HG03095 (cell line): ENCODE measurements at regions not wholly inside any gene's neighbourhood (a gene's known extent, or its start where the extent isn't known, plus 50 kb on each side); places are given as distances from the start of the nearest gene placed in this dataset.
A peak's percentile ranks its signal among the peaks of the same experiment; 100 is the strongest.
"Not testable (repeated sequence)": the region's sequence is repeated elsewhere in the genome, so short reads cannot be mapped to it uniquely, and the experiment has no call there.

Experiments
- ATAC-seq: cut with Tn5 transposase; IDR thresholded peaks from one replicate; pipeline ENCODE4 v1.9.1; 2021; ENCODE audit warnings: moderate library complexity; ENCODE audit not compliant: unreplicated experiment

DNA sequence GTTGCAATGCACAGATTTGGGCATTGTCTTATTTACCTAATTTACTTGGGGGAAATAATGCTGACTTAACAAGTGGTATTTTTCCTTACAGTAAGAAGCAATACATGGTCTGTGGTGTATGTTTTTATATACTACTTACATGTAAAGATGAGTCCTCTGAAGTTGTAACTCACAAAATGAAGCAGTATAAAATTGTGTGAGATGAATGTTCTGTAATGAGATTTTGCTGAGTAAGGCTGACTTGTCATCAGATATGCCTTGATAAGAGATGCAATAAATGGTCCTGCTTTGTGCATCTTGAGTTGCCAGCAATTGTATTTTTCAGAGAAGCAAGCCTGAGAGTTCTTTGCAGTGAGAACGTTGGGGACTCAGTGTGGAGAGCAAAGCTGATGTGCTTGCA lies 92.2 kb upstream of the GNAQ start:
- no peak for ATAC-seq

DNA sequence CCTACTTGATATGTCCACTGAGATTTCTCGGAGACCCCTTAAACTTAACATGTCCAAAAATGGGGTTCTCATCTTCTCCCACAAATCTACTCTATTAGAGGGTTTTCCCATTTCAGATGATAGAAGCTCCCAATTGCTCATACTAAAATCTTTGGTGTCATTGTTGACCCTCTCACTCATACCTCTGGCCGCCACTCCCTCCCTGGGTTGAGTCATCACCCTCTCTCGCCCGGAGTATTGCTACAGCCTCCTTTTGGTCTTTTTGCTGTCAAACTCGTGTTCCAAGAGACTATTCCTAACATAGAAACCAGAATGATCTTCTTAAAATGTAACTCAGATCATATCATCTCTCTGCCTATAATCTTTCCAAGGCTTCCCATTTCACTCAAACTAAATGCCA lies 91.0 kb upstream of the GNAQ start:
- no peak for ATAC-seq

DNA sequence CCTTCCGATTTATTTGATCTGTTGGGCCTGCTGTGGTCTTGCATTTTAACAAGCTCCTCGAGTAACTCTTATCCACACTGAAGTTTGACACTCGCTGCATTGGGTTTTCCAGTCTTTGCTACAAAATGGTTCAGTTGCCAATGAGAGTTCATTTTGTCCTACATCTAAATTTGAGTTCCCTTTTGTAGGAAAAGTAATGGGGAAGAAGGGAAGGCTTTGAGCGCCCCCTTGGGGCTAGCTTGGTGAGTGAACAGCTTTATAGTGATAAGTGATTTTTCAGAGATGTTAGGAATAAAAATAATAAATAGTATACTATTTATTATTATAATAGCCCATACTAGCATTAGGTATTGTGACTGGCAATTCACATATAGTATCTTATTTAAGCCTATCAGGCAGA lies 89.9 kb upstream of the GNAQ start:
- ATAC-seq = no peak

DNA sequence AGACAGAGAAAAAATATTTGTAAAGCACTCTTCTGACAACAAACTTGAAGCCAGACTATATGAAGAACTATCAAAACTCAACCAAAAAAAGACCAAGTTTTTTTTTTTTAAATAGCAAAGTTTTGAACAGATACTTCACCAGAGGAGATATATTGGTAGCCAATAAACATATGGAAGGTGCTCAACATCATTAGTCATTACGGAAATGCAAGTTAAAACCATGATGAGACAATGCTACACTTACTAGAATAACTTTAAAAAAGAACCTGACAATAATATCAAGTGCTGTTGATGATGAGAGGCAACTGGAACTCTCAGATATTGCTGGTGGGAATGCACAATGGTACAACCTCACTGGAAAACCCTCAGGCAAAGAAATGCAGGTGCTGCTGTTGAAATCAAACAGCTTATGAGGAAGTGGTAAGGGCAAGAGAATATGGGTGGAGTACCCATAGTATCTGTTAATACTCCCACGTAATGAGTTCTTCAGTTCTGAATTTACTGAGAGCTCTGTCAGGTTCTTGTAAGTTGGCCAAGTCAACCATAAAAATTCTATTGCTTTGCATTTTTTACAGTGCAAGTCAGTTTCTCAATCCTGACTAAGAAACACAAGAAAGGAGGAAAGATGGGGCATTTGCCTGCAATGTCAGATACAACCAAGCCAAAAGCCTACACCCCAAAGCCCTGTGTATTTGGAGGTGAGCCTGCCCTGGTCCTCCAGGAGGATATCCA lies 87.3 kb upstream of the GNAQ start:
- ATAC-seq = peak; percentile 87

DNA sequence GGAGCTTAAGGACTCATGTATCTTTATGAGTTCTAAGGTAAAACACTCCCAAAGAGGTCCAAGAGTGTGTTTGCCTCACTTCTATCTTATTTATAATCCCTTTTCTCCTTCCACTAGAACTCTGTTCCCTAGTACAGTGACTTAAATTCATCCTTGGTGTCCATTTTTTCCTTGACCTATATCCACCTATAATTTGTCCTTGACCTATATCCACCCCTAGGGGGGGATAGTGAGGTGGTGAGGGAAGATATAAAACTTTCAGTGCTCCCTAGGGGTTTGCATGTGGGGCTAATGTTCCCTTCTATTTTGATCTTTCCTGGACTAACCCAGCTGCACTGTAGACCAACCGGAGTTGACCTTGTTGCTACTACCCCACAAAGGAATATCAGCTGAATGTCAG lies 83.5 kb upstream of the GNAQ start:
- ATAC-seq = no peak

DNA sequence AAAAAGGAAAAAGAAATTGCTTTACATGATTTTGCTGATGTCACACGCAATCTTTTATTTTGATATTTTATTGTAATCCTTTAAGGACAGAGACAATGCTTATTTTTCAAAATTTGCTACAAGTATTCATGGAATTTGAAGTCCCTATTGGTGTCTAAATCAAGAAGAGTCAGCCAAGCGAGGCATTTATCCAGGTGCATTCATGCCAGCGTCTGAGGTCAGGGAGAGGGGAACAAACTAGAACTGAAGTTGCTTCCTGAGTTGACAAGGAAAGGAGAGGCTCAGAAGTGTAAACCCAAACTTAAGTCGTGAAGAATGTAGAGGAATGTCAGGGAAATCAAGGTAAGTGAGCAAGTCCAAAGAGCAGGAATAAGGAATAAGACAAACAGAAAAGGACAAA lies 83.0 kb upstream of the GNAQ start:
- ATAC-seq = no peak

DNA sequence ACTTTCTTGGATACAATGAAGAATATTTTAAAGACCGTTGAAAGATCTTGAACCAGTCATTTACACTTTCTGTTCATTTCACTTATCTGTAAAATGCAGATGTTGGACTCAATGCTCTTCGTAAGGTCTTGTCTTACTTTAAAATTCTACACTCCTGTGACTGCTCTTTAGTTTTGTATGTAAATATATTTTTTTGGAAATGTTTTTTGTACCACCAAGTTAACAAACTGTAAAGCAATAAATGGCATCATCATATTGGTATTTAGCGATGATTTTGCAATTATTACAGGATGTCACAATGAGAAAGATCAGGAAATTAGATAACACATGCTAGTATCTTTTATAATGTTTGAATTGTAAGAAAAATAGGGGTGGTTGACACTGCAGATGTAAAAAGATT lies 80.8 kb upstream of the GNAQ start:
- ATAC-seq = no peak

DNA sequence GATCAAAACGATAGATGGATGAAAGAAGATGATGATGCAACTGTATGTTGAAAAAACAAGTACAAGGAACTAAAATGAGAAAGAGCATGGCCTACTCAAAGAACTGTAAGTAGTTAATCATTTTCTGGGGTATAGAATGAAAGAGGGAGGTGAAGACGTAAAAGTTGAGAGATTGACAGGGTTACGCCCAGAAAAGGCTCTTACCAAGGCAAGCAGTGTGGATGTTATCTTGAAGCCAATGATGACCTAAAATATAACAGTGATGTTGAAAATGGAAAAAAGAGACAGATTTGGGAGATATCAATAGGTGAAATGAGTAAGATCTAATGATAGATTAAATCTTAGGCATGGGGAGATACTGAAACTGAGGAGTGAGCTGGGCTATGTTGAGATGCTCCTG lies 80.4 kb upstream of the GNAQ start:
- ATAC-seq = no peak

DNA sequence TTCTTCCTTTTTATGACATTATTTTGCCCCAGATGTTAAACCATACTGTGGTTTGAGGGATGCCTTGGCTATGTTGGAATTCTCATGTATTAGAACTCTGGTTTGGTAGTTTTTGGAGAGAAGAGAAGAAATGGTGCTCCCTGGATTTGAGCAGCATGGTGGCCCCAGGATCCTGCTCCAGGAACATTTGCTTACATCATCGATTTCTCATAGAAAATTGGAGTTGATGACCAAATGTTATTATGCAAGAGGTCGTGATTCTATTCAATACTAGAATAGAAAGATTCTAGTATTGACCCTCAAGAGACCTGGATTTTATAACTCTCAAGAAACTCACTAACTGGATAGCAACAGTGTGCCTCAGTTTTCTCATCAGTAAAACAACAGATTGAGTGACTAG lies 77.5 kb upstream of the GNAQ start:
- no peak for ATAC-seq

DNA sequence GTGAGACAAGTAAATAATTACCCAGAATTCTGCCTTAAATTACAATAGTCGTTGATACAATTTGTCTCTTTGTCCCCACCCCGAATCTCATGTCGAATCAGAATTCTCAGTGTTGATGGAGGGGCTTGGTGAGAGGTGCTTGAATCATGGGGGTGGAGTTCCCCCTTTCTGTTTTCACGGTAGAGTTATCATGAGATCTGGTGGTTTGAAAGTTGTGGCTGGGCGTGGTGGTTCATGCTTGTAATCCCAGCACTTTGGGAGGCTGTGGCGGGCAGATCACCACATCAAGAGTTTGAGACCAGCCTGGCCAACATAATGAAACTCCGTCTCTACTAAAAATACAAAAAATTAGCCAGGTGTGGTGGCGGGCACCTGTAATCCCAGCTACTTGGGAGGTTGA lies 75.0 kb upstream of the GNAQ start:
- ATAC-seq = not testable (repeated sequence)

DNA sequence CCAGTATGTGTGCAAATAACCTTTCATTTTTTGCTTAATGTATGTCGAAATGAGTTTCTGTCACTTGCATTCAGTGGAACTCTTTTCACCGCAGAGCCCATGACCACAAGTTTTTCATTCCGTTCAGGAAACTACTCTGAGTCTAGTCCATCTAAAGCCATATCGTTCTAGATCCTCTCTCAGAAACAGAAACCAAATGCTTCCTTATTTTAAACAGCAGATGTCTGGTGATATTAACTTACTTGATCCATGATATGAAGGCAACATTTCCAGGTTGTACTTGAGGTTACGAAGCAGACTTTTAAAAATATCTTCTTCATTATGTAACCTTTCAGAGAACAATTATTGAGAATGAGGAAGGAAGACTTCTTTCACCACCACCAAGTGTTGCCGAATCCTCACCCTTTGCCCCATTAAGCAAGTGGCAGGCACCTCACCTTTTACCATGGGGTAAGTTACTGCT lies 72.4 kb upstream of the GNAQ start:
- peak; percentile 84 for ATAC-seq

DNA sequence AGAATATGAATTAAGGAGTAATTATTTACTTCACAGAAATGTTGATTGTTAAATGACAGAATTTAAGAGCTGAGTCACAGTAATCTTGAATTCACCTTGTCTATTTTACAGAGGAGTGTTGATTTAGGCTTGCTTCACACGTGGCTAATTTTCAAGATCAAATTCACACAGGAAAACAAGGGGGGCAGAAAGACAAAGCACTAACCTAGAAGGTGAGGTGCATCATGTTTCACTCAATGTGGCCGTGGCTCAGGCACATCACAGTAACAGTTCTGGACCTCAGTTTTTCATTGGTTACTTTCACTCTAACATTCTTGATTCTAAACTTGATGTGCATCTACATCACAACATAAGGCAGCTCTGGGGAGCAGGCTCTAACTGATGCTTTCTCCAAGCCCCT lies 69.6 kb upstream of the GNAQ start:
- ATAC-seq = no peak

DNA sequence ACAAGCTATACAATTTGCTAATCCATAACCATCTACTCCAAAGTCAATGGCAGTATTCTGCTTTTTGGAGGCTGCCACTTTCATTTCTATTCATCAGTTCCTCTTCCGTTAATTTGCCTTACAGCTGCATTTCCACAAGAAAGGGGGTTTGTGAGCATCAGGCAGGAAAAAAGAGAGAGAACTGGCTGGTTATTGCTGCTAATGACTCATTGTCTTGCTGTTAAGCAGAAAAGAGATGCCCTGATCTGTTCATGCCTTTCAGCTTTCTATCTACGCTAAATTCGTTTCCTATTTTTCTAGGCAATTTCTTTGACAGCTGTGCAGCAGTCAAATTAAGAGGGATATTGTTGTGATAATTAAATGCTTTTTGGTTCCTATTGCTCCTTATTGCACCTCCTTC lies 65.9 kb upstream of the GNAQ start:
- ATAC-seq = no peak

DNA sequence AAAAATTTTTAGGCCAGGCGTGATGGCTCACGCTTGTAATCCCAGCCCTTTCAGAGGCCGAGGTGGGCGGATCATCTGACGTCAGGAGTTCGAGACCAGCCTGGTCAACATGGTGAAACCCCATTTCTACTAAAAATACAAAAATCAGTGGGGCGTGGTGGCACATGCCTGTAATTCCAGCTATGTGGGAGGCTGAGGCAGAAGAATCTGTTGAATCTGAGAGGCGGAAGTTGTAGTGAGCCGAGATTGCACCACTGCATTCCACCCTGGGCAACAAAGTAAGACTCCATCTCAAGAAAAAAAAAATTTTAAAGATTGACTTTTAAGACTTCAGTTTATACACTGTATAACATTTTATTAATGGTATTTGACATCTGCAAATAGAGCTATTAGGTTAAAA lies 60.1 kb upstream of the GNAQ start:
- no peak for ATAC-seq

DNA sequence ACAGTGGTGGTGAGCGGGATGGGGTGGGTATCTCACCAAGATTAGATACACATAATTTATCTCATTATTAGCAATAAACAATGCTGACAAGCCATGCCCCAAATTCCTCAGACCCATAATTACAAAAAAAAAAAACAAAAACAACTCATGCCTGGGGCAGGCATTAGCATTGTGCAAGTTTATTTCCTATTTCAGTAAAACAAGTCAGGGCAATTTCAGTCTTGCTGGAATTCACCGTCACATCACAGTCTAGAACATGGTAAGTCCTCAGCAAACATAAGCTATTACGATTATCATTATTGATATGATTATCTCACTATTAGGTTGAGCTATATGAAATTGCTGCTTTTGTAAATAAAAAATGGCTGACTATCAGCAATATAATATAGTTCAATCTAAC lies 57.5 kb upstream of the GNAQ start:
- ATAC-seq = no peak

DNA sequence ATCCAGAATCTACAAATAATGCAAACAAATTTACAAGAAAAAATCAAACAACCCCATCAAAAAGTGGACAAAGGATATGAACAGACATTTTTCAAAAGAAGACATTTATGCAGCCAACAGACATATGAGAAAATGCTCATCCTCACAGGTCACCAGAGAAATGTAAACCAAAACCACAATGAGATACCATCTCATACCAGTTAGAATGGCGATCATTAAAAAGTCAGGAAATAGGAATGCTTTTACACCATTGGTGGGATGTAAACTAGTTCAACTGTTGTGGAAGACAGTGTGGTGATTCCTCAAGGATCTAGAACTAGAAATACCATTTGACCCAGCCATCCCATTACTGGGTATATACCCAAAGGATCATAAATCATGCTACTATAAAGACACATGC lies 56.6 kb upstream of the GNAQ start:
- ATAC-seq = not testable (repeated sequence)
